Large intestine (tissue), 3 donors: ENCODE measurements at regions not wholly inside any gene's neighbourhood (a gene's known extent, or its start where the extent isn't known, plus 50 kb on each side); places are given as distances from the start of the nearest gene placed in this dataset.

Experiments used
- DNase-seq, 2 donors: peaks; one replicate each; pipeline versions ENCODE4 v3.0.0 to v3.0.0-alpha.2; 2013
- H3K27ac ChIP-seq: one replicate; pipeline ENCODE4 v1.5.1; 2013; ENCODE audit warnings: low read length
- H3K27me3 ChIP-seq: 2 replicates; pipeline ENCODE4 v1.6.1; 2013; ENCODE audit warnings: low read length; ENCODE audit not compliant: control insufficient read depth, insufficient read depth
- H3K36me3 ChIP-seq: 2 replicates; pipeline ENCODE4 v1.6.1; 2013; ENCODE audit warnings: low read length; ENCODE audit not compliant: control insufficient read depth, insufficient read depth
- H3K4me1 ChIP-seq: one replicate; pipeline ENCODE4 v1.6.1; 2013; ENCODE audit warnings: low read length; ENCODE audit not compliant: control insufficient read depth, insufficient read depth
- H3K4me3 ChIP-seq: one replicate; pipeline ENCODE4 v1.5.1; 2013; ENCODE audit warnings: low read length
- H3K9me3 ChIP-seq: one replicate; pipeline ENCODE4 v1.6.1; 2013; ENCODE audit warnings: mild to moderate bottlenecking, low read depth, low read length, moderate library complexity; ENCODE audit not compliant: control insufficient read depth
- WGBS: methylation state at CpG from one replicate; pipeline ENCODE4 v1.1.5; 2013; ENCODE audit warnings: low lambda C conversion rate; ENCODE audit not compliant: insufficient coverage; 5-methylcytosine and 5-hydroxymethylcytosine counted together

GRCh38 chr18:34345738-34346137 lies 121.0 kb upstream of the NOL4 start:
- Histone ChIP-seq H3K4me3 (no peak overlapping the region), H3K36me3 (no peaks in the 10 kb centered on the region), H3K4me1 (no peaks in the 10 kb centered on the region), H3K9me3 (no peaks in the 10 kb centered on the region), H3K27ac (no peak overlapping the region), H3K27me3 (no peaks in the 10 kb centered on the region)
- DNase-seq, result no peak

GRCh38 chr18:34350778-34351177 lies 126.1 kb upstream of the NOL4 start:
- Histone ChIP-seq H3K4me1 (no peaks in the 10 kb centered on the region), H3K4me3 (no peak overlapping the region), H3K9me3 (no peaks in the 10 kb centered on the region), H3K36me3 (no peaks in the 10 kb centered on the region), H3K27ac (no peak overlapping the region), H3K27me3 (no peaks in the 10 kb centered on the region)
- no peak for DNase-seq
- no CpG with 5 or more reads among the region's 3 CpGs for WGBS

- Histone ChIP-seq H3K27me3 (no peaks in the 10 kb centered on the region), H3K36me3 (no peaks in the 10 kb centered on the region), H3K4me3 (no peak overlapping the region), H3K4me1 (no peaks in the 10 kb centered on the region), H3K9me3 (no peaks in the 10 kb centered on the region), H3K27ac (no peak overlapping the region)
- peak in 1 of 2 donors; percentile 2 for DNase-seq
- no CpG with 5 or more reads among the region's 1 CpG for WGBS
Measured at GRCh38 chr18:34352385-34353163, 127.9 kb upstream of the NOL4 start.

- no peak for DNase-seq
- Histone ChIP-seq H3K4me3 (no peak overlapping the region), H3K36me3 (no peaks in the 10 kb centered on the region), H3K9me3 (no peaks in the 10 kb centered on the region), H3K27ac (no peak overlapping the region), H3K4me1 (no peaks in the 10 kb centered on the region), H3K27me3 (no peaks in the 10 kb centered on the region)
- no CpG with 5 or more reads among the region's 3 CpGs for WGBS
Measured at GRCh38 chr18:34354351-34354750, 129.6 kb upstream of the NOL4 start.

- Histone ChIP-seq H3K27ac (no peak overlapping the region), H3K4me3 (no peak overlapping the region), H3K9me3 (no peaks in the 10 kb centered on the region), H3K36me3 (no peaks in the 10 kb centered on the region), H3K27me3 (no peaks in the 10 kb centered on the region), H3K4me1 (no peaks in the 10 kb centered on the region)
- 92% methylated on average over 2 of the region's 5 CpGs for WGBS
- DNase-seq, result no peak
Measured at GRCh38 chr18:34357944-34358580, 133.3 kb upstream of the NOL4 start.

GRCh38 chr18:34358923-34359322 lies 134.2 kb upstream of the NOL4 start:
- WGBS, result no CpG with 5 or more reads among the region's 2 CpGs
- Histone ChIP-seq H3K27me3 (no peaks in the 10 kb centered on the region), H3K36me3 (no peaks in the 10 kb centered on the region), H3K9me3 (no peaks in the 10 kb centered on the region), H3K4me3 (no peak overlapping the region), H3K4me1 (no peaks in the 10 kb centered on the region), H3K27ac (no peak overlapping the region)
- DNase-seq, result no peak

- no peak overlapping the region for H3K27ac ChIP-seq
- no peak for DNase-seq
- no peaks in the 10 kb centered on the region for H3K9me3 ChIP-seq
- 27% methylated on average over 1 of the region's 1 CpG for WGBS
- H3K27me3 ChIP-seq, result no peaks in the 10 kb centered on the region
- no peaks in the 10 kb centered on the region for H3K4me1 ChIP-seq
- H3K36me3 ChIP-seq, result no peaks in the 10 kb centered on the region
- no peak overlapping the region for H3K4me3 ChIP-seq
Measured at GRCh38 chr18:34364699-34365098, 140.0 kb upstream of the NOL4 start.

GRCh38 chr18:34370704-34371395 lies 146.1 kb upstream of the NOL4 start:
- 90% methylated on average over 2 of the region's 3 CpGs for WGBS
- no peaks in the 10 kb centered on the region for H3K9me3 ChIP-seq
- no peaks in the 10 kb centered on the region for H3K4me1 ChIP-seq
- no peaks in the 10 kb centered on the region for H3K27me3 ChIP-seq
- no peak for DNase-seq
- no peaks in the 10 kb centered on the region for H3K36me3 ChIP-seq
- no peak overlapping the region for H3K4me3 ChIP-seq
- H3K27ac ChIP-seq, result no peak overlapping the region

GRCh38 chr18:34380326-34380725 lies 155.6 kb upstream of the NOL4 start:
- Histone ChIP-seq H3K4me3 (no peak overlapping the region), H3K36me3 (no peaks in the 10 kb centered on the region), H3K27ac (no peak overlapping the region), H3K27me3 (no peaks in the 10 kb centered on the region), H3K4me1 (no peaks in the 10 kb centered on the region), H3K9me3 (no peaks in the 10 kb centered on the region)
- DNase-seq, result peak in 1 of 2 donors; percentile 57
- 67% methylated on average over 1 of the region's 1 CpG for WGBS

GRCh38 chr18:34385311-34385710 lies 160.6 kb upstream of the NOL4 start:
- no peaks in the 10 kb centered on the region for H3K4me1 ChIP-seq
- no peak for DNase-seq

More at GRCh38 chr18:34385311-34385710, 160.6 kb upstream of the NOL4 start:
- peaks cover 4% of the 10 kb centered on the region for H3K9me3 ChIP-seq
- no peaks in the 10 kb centered on the region for H3K27me3 ChIP-seq
- H3K36me3 ChIP-seq, result no peaks in the 10 kb centered on the region
- H3K4me3 ChIP-seq, result no peak overlapping the region
- no peak overlapping the region for H3K27ac ChIP-seq
